Loucy (cell line): ENCODE measurements at regions not wholly inside any gene's neighbourhood (a gene's known extent, or its start where the extent isn't known, plus 50 kb on each side); places are given as distances from the start of the nearest gene placed in this dataset.

Experiments
- CTCF ChIP-seq: fragments of 200-600 bp; sonication (generic); conservative IDR thresholded peaks from 2 replicates; pipeline ENCODE4 v1.5.1; 2014; ENCODE audit warnings: mild to moderate bottlenecking, antibody characterized with exemption, low read length
- EZH2phosphoT487 ChIP-seq: fragments of 200-600 bp; IDR thresholded peaks from 2 replicates; pipeline ENCODE4 v1.6.1; 2018; ENCODE audit warnings: antibody characterized with exemption, mild to moderate bottlenecking, moderate library complexity, borderline replicate concordance

- TF ChIP-seq CTCF = no peak
- no peak for TF ChIP-seq EZH2phosphoT487
These were observed 429.9 kb upstream of the CXADR start for GRCh38 chr21:17082843-17083483.
